WERI-Rb-1 (cell line): ENCODE measurements at regions not wholly inside any gene's neighbourhood (a gene's known extent, or its start where the extent isn't known, plus 50 kb on each side); places are given as distances from the start of the nearest gene placed in this dataset.

Experiments used
- DNase-seq: peaks from one replicate; pipeline ENCODE4 v3.0.0-alpha.2; 2020
- H3K27ac ChIP-seq: fragments of 250-450 bp; sonication (Bioruptor Pico); 2 replicates; pipeline ENCODE4 v1.5.1; 2020; ENCODE audit warnings: mild to moderate bottlenecking, moderate library complexity
- H3K27me3 ChIP-seq: fragments of 250-450 bp; sonication (Bioruptor Pico); 2 replicates; pipeline ENCODE4 v1.5.1; 2021; ENCODE audit warnings: mild to moderate bottlenecking, low read depth, moderate library complexity; ENCODE audit not compliant: insufficient read depth, severe bottlenecking
- H3K36me3 ChIP-seq: fragments of 250-450 bp; sonication (Bioruptor Pico); 2 replicates; pipeline ENCODE4 v1.5.1; 2020; ENCODE audit warnings: mild to moderate bottlenecking, moderate library complexity
- H3K4me3 ChIP-seq: 2 replicates; pipeline ENCODE4 v1.5.1; 2011; ENCODE audit warnings: low read depth, mild to moderate bottlenecking, control low read depth, low read length
- H3K9me3 ChIP-seq: fragments of 250-450 bp; sonication (Bioruptor Pico); 2 replicates; pipeline ENCODE4 v1.5.1; 2021; ENCODE audit warnings: mild to moderate bottlenecking, moderate library complexity; ENCODE audit not compliant: severe bottlenecking
- TF ChIP-seq, protein P1 (sequence below): IDR thresholded peaks from 2 replicates; pipeline ENCODE4 v1.5.1; 2011; ENCODE audit warnings: low read depth, mild to moderate bottlenecking, control low read depth, inconsistent platforms, low read length

- no peaks in the 10 kb centered on the region for H3K9me3 ChIP-seq
- no peak for DNase-seq
- H3K27me3 ChIP-seq: no peaks in the 10 kb centered on the region
- H3K36me3 ChIP-seq: no peaks in the 10 kb centered on the region
- TF ChIP-seq, protein P1, sequence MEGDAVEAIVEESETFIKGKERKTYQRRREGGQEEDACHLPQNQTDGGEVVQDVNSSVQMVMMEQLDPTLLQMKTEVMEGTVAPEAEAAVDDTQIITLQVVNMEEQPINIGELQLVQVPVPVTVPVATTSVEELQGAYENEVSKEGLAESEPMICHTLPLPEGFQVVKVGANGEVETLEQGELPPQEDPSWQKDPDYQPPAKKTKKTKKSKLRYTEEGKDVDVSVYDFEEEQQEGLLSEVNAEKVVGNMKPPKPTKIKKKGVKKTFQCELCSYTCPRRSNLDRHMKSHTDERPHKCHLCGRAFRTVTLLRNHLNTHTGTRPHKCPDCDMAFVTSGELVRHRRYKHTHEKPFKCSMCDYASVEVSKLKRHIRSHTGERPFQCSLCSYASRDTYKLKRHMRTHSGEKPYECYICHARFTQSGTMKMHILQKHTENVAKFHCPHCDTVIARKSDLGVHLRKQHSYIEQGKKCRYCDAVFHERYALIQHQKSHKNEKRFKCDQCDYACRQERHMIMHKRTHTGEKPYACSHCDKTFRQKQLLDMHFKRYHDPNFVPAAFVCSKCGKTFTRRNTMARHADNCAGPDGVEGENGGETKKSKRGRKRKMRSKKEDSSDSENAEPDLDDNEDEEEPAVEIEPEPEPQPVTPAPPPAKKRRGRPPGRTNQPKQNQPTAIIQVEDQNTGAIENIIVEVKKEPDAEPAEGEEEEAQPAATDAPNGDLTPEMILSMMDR: no peak
- no peak overlapping the region for H3K4me3 ChIP-seq
- H3K27ac ChIP-seq: no peak overlapping the region
Observed at GRCh38 chr14:30373053-30373452, 185.9 kb upstream of the G2E3 start.

GRCh38 chr14:30373526-30373925 is 185.4 kb upstream of the G2E3 start:
- TF ChIP-seq, protein P1: no peak
- no peak overlapping the region for H3K4me3 ChIP-seq
- H3K36me3 ChIP-seq: no peaks in the 10 kb centered on the region
- H3K27ac ChIP-seq: no peak overlapping the region
- DNase-seq: no peak
- H3K9me3 ChIP-seq: no peaks in the 10 kb centered on the region
- H3K27me3 ChIP-seq: no peaks in the 10 kb centered on the region

DNA sequence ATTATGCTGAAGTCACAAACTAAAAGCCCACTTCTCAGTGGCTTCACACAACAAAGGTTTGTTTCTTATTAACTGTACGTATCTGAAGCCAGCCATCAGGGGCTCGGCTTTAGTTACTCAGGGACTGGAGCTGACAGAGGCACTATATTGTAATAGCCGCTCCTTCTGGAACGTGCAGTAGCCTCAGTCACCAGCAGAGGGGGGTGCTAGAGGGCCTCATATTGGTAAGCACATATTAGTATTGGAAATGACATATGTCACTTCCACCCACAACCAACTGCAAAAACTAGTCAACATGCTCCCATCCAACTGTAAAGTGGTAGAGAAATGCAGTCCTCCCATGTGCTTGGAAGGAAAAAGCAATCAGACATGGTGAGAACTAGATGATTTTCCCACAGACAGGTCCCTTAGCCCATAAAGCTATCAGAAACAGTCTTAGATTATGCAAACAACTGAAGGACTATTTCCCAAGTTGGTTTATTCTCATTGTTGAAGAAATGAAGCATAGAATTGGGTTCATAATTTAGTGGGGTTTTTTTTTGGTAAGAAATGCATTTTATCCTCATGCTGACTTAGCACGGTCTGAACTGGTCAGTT is 183.6 kb upstream of the G2E3 start:
- no peak overlapping the region for H3K27ac ChIP-seq
- H3K36me3 ChIP-seq: no peaks in the 10 kb centered on the region
- peak; percentile 77 for DNase-seq
- TF ChIP-seq, protein P1: peak; percentile 84
- H3K4me3 ChIP-seq: no peak overlapping the region
- no peaks in the 10 kb centered on the region for H3K27me3 ChIP-seq
- H3K9me3 ChIP-seq: no peaks in the 10 kb centered on the region

DNA sequence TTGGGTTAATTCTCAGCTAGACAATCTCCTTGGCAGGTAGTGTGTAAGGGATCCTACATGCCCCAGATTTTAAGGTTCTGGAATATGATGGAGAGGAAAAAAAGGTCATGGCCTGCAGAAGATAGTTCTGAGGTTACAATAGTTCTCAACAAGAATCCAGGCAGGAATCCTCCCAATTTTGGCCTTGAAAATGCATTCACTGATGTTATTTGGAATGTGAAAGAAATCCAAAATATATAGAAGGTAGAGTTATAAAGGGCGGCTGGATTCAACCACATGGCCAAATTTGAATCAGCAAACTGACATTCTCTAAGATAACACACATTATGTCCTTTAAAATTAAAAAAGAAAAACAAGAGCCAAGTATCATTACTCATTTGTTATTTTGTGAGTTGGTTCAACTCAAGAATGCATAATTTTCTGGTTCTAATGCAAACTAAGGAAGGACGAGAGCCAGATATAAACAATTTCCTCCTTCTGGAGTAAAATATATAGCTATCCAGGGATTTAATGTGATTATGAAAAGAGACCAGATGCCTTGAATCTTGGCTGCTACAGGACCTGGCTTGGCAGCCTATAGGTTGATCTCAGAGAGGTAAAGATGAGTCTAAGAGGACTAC is 177.0 kb upstream of the G2E3 start:
- Histone ChIP-seq H3K9me3 (no peaks in the 10 kb centered on the region), H3K27ac (no peak overlapping the region), H3K27me3 (no peaks in the 10 kb centered on the region), H3K4me3 (no peak overlapping the region), H3K36me3 (no peaks in the 10 kb centered on the region)
- no peak for DNase-seq
- TF ChIP-seq, protein P1: no peak

- Histone ChIP-seq H3K27ac (no peak overlapping the region), H3K36me3 (no peaks in the 10 kb centered on the region), H3K27me3 (no peaks in the 10 kb centered on the region), H3K4me3 (no peak overlapping the region), H3K9me3 (no peaks in the 10 kb centered on the region)
- TF ChIP-seq, protein P1: no peak
- no peak for DNase-seq
Observed at GRCh38 chr14:30385925-30386324, 173.0 kb upstream of the G2E3 start.

- H3K36me3 ChIP-seq: no peaks in the 10 kb centered on the region
- H3K4me3 ChIP-seq: no peak overlapping the region
- no peaks in the 10 kb centered on the region for H3K9me3 ChIP-seq
- no peaks in the 10 kb centered on the region for H3K27me3 ChIP-seq
- no peak for DNase-seq
- no peak overlapping the region for H3K27ac ChIP-seq
- TF ChIP-seq, protein P1: no peak
Observed at GRCh38 chr14:30387871-30388270, 171.1 kb upstream of the G2E3 start.
